ENCODE measurements at regions not wholly inside any gene's neighbourhood (a gene's known extent, or its start where the extent isn't known, plus 50 kb on each side); places are given as distances from the start of the nearest gene placed in this dataset.

DNA sequence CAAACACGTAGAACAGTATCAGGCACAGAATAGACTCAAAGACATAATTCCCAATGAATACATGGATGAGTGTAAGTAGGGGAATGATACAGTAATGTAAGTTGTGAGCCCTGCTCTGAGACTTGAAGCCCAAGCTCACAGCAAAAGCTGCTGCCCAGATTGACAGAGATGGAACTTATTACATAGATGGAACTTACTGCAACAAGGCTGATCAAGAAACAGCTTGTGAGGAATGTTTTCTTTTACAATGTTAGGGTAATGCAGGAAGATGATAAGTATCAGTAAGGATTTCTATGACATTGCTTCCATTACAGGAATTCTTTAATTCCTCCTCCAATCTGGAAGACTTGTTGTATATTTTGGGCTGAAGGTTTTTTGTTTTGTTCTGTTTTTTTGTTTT, 278.4 kb downstream of the IL15 start:
- TF ChIP-seq, protein P1, sequence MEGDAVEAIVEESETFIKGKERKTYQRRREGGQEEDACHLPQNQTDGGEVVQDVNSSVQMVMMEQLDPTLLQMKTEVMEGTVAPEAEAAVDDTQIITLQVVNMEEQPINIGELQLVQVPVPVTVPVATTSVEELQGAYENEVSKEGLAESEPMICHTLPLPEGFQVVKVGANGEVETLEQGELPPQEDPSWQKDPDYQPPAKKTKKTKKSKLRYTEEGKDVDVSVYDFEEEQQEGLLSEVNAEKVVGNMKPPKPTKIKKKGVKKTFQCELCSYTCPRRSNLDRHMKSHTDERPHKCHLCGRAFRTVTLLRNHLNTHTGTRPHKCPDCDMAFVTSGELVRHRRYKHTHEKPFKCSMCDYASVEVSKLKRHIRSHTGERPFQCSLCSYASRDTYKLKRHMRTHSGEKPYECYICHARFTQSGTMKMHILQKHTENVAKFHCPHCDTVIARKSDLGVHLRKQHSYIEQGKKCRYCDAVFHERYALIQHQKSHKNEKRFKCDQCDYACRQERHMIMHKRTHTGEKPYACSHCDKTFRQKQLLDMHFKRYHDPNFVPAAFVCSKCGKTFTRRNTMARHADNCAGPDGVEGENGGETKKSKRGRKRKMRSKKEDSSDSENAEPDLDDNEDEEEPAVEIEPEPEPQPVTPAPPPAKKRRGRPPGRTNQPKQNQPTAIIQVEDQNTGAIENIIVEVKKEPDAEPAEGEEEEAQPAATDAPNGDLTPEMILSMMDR (IDR thresholded peaks at IDR 0.05), result no peak
- no peak for TF ChIP-seq POLR2A (IDR thresholded peaks at IDR 0.05)

Data from Peyer's patch (tissue), 4 donors.